H1 (cell line): ENCODE measurements at regions not wholly inside any gene's neighbourhood (a gene's known extent, or its start where the extent isn't known, plus 50 kb on each side); places are given as distances from the start of the nearest gene placed in this dataset.

ENCODE experiments used
- CTCF ChIA-PET: fragments of 300-600 bp; sonication (Branson Sonifier 250); formaldehyde crosslinking; loops from one replicate; lab custom pipeline; 2021; ENCODE audit not compliant: partially characterized antibody; lab: Charles Lee
- POLR2A ChIA-PET: fragments of 300-600 bp; sonication (Branson Sonifier 250); formaldehyde crosslinking; loops from one replicate; lab custom pipeline; 2021; ENCODE audit warnings: inconsistent platforms; ENCODE audit not compliant: partially characterized antibody; lab: Charles Lee
- DNase-seq, 2 experiments: peaks; one replicate each; pipeline versions ENCODE4 v3.0.0 to v3.0.0-alpha.2; 2010 to 2022; ENCODE audit warnings: low spot score in 2 of 2, low read depth in 1 of 2, mixed read lengths in 1 of 2
- FAIRE-seq: peaks from 2 replicates; lab custom pipeline; 2011; peaks lifted over from hg19 to GRCh38; lab: Jason Lieb, UNC
- H2AFZ ChIP-seq: 2 replicates; pipeline ENCODE4 v1.8.1; 2012; ENCODE audit warnings: low read length, inconsistent platforms
- H2AK5ac ChIP-seq: 2 replicates; pipeline ENCODE4 v1.6.1; 2013; ENCODE audit warnings: low read depth, low read length
- H2BK120ac ChIP-seq: replicated peaks from 2 replicates; pipeline ENCODE3; 2013; ENCODE audit warnings: low read depth, low read length, inconsistent platforms
- H2BK12ac ChIP-seq: 2 replicates; pipeline ENCODE4 v1.6.1; 2013; ENCODE audit warnings: low read depth, low read length
- H2BK15ac ChIP-seq: 2 replicates; pipeline ENCODE4 v1.6.1; 2013; ENCODE audit warnings: low read length
- H2BK20ac ChIP-seq: 2 replicates; pipeline ENCODE4 v1.6.1; 2013; ENCODE audit warnings: low read length
- H2BK5ac ChIP-seq: 2 replicates; pipeline ENCODE4 v1.6.1; 2013; ENCODE audit warnings: low read depth, low read length
- H3K14ac ChIP-seq: 2 replicates; pipeline ENCODE4 v1.6.1; 2013; ENCODE audit warnings: inconsistent platforms; ENCODE audit not compliant: insufficient read length
- H3K18ac ChIP-seq: 2 replicates; pipeline ENCODE4 v1.6.1; 2013; ENCODE audit warnings: low read length; ENCODE audit errors: extremely low read depth
- H3K23ac ChIP-seq: 2 replicates; pipeline ENCODE4 v1.6.1; 2013; ENCODE audit warnings: inconsistent platforms; ENCODE audit not compliant: insufficient read length
- H3K23me2 ChIP-seq: 2 replicates; pipeline ENCODE4 v1.6.1; 2013; ENCODE audit warnings: low read depth, low read length
- H3K27ac ChIP-seq: 2 replicates; pipeline ENCODE4 v1.6.1; 2011; ENCODE audit warnings: low read depth, low read length, inconsistent platforms
- H3K27me3 ChIP-seq, 4 experiments: replicated peaks in 1 of 4; 1 replicate in 1 of 4; 2 replicates in 3 of 4; pipeline versions ENCODE4 v1.6.1 to v1.8.1; 2011 to 2013; ENCODE audit warnings: low read length in 3 of 4, mild to moderate bottlenecking in 3 of 4, inconsistent platforms in 2 of 4, mixed read lengths in 2 of 4, moderate library complexity in 1 of 4; ENCODE audit not compliant: control insufficient read depth in 3 of 4, insufficient read depth in 3 of 4; ENCODE audit errors: extremely low read depth in 1 of 4
- H3K36me3 ChIP-seq, 4 experiments: 2 replicates each; pipeline versions ENCODE4 v1.6.1 to v1.8.1; 2011 to 2013; ENCODE audit warnings: mild to moderate bottlenecking in 4 of 4, low read length in 3 of 4, moderate library complexity in 2 of 4, control low read depth in 1 of 4, inconsistent platforms in 1 of 4; ENCODE audit not compliant: insufficient read depth in 4 of 4, control insufficient read depth in 2 of 4
- H3K4ac ChIP-seq: replicated peaks from 2 replicates; pipeline ENCODE3; 2013; ENCODE audit warnings: low read length, low read depth, mixed read lengths, inconsistent platforms; ENCODE audit not compliant: insufficient read length
- H3K4me1 ChIP-seq, 4 experiments: replicated peaks in 1 of 4; 1 replicate in 1 of 4; 2 replicates in 3 of 4; pipeline versions ENCODE4 v1.6.1 to v1.8.1; 2011 to 2013; ENCODE audit warnings: low read length in 3 of 4, inconsistent platforms in 2 of 4, mixed read lengths in 1 of 4; ENCODE audit not compliant: insufficient read depth in 4 of 4, control insufficient read depth in 3 of 4
- H3K4me2 ChIP-seq, 2 experiments: 2 replicates each; pipeline versions ENCODE4 v1.6.1 to v1.8.1; 2011 to 2013; ENCODE audit warnings: low read depth in 2 of 2, low read length in 2 of 2, control low read depth in 1 of 2, inconsistent platforms in 1 of 2, mild to moderate bottlenecking in 1 of 2; ENCODE audit not compliant: insufficient read depth in 1 of 2
- H3K4me3 ChIP-seq, 4 experiments: fragments of 200-600, 300-600 bp in 1 of 4; sonication (generic), shearing (Covaris generic), sonication (Bioruptor Twin) in 1 of 4; 2 replicates each; pipeline versions ENCODE4 v1.5.1 to v1.8.1; 2011 to 2016; ENCODE audit warnings: low read length in 4 of 4, low read depth in 3 of 4, control low read depth in 2 of 4, inconsistent platforms in 2 of 4, mild to moderate bottlenecking in 2 of 4, mixed read lengths in 1 of 4, moderate library complexity in 1 of 4; ENCODE audit not compliant: insufficient read depth in 2 of 4; ENCODE audit errors: extremely low read depth in 1 of 4
- H3K56ac ChIP-seq: replicated peaks from 2 replicates; pipeline ENCODE3; 2013; ENCODE audit warnings: low read depth, mild to moderate bottlenecking, mixed read lengths, low read length, inconsistent platforms; ENCODE audit not compliant: insufficient read length
- H3K79me1 ChIP-seq: 2 replicates; pipeline ENCODE4 v1.6.1; 2013; ENCODE audit warnings: low read depth, low read length, control low read depth
- H3K79me2 ChIP-seq, 2 experiments: 2 replicates each; pipeline versions ENCODE4 v1.6.1 to v1.8.1; 2012 to 2013; ENCODE audit warnings: low read length in 2 of 2, mild to moderate bottlenecking in 2 of 2, inconsistent platforms in 1 of 2; ENCODE audit not compliant: insufficient read depth in 2 of 2, control insufficient read depth in 1 of 2
- H3K9ac ChIP-seq, 4 experiments: replicated peaks in 1 of 4; 1 replicate in 1 of 4; 2 replicates in 3 of 4; pipeline versions ENCODE4 v1.6.1 to v1.8.1; 2011 to 2013; ENCODE audit warnings: low read depth in 3 of 4, low read length in 3 of 4, control low read depth in 2 of 4, mild to moderate bottlenecking in 2 of 4, moderate library complexity in 2 of 4, inconsistent platforms in 1 of 4; ENCODE audit errors: extremely low read depth in 1 of 4
- H3K9me3 ChIP-seq, 2 experiments: 2 replicates each; pipeline versions ENCODE4 v1.6.1 to v1.8.1; 2012 to 2013; ENCODE audit warnings: mild to moderate bottlenecking in 2 of 2, moderate library complexity in 2 of 2, control low read depth in 1 of 2, inconsistent platforms in 1 of 2, low read depth in 1 of 2, low read length in 1 of 2, mixed read lengths in 1 of 2; ENCODE audit not compliant: insufficient read depth in 2 of 2
- H4K20me1 ChIP-seq, 2 experiments: replicated peaks in 1 of 2; 2 replicates each; pipeline versions ENCODE3 to v1.8.1; 2011 to 2013; ENCODE audit warnings: inconsistent platforms in 2 of 2, low read length in 2 of 2, mild to moderate bottlenecking in 1 of 2; ENCODE audit not compliant: insufficient read depth in 2 of 2, control insufficient read depth in 1 of 2
- H4K5ac ChIP-seq: 2 replicates; pipeline ENCODE4 v1.6.1; 2013; ENCODE audit warnings: low read length, low read depth, mixed read lengths, inconsistent platforms; ENCODE audit not compliant: insufficient read length
- H4K8ac ChIP-seq: 2 replicates; pipeline ENCODE4 v1.8.0; 2013; ENCODE audit warnings: mild to moderate bottlenecking, moderate library complexity, low read length, inconsistent platforms; ENCODE audit not compliant: insufficient read depth; ENCODE audit errors: extremely low read depth
- H4K91ac ChIP-seq: replicated peaks from 2 replicates; pipeline ENCODE3; 2013; ENCODE audit warnings: low read length, mixed read lengths, inconsistent platforms; ENCODE audit not compliant: insufficient read length
- EGR1 ChIP-seq: IDR thresholded peaks from 2 replicates; pipeline ENCODE4 v1.6.1; 2011; ENCODE audit warnings: low read depth, low read length, borderline replicate concordance
- GTF2F1 ChIP-seq: IDR thresholded peaks from 2 replicates; pipeline ENCODE4 v1.6.1; 2012; ENCODE audit warnings: low read depth, low read length, improper control_type of control experiment, borderline replicate concordance
- TAF1 ChIP-seq: IDR thresholded peaks from 2 replicates; pipeline ENCODE4 v1.6.1; 2011; ENCODE audit warnings: mild to moderate bottlenecking, low read depth, low read length
- WGBS, 2 experiments: shearing (Covaris generic) in 1 of 2; methylation state at CpG; one replicate each; pipeline versions ENCODE4 v1.1.6 to v1.1.7; 2013 to 2015; ENCODE audit warnings: low lambda C conversion rate in 2 of 2, mixed read lengths in 2 of 2, inconsistent platforms in 1 of 2, low coverage in 1 of 2, missing lambda C conversion rate in 1 of 2; ENCODE audit not compliant: insufficient replicate concordance in 2 of 2, insufficient coverage in 1 of 2, insufficient read length in 1 of 2; ENCODE audit errors: extremely low coverage in 1 of 2, missing lambda C conversion rate in 1 of 2; 5-methylcytosine and 5-hydroxymethylcytosine counted together

DNA sequence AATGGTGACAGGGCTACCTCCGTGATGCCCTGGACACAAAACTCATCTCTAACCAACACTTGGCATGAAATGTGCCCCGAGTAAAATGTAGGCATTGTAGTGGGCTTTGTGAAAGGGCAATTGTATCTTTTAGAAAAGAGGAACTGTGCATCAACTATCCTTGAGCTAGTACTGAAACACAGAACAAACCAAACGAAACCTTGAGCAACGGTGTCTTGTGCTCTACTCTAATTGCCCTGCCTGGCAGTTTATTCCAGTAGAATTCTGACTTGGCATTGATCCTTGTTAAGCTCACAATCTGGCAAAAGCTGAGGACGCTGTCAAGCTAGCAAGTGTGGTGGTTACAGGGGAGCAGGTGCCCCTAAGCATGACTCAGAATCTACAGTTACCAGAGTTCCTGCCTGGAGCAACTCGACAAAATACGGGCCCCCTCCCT is 707.1 kb upstream of the SPRY2 start:
- FAIRE-seq (no peak), DNase-seq (no peak)
- Histone ChIP-seq H2BK20ac (no peak overlapping the region), H2AK5ac (no peak overlapping the region), H2BK5ac (no peak overlapping the region), H3K27ac (no peak overlapping the region), H3K18ac (no peak overlapping the region), H2BK12ac (no peak overlapping the region), H3K79me1 (no peaks in the 10 kb centered on the region), H3K4me3 (no peak overlapping the region), H2AFZ (no peak overlapping the region), H4K8ac (no peak overlapping the region), H3K9me3 (no peaks in the 10 kb centered on the region), H3K9ac (no peak overlapping the region), H3K79me2 (no peaks in the 10 kb centered on the region), H3K27me3 (no peaks in the 10 kb centered on the region), H4K5ac (no peak overlapping the region), H2BK120ac (no peak overlapping the region), H3K56ac (no peak overlapping the region), H4K91ac (no peak overlapping the region), H3K23ac (no peak overlapping the region), H3K23me2 (no peaks in the 10 kb centered on the region), H3K14ac (no peak overlapping the region), H3K36me3 (no peaks in the 10 kb centered on the region), H3K4me1 (no peaks in the 10 kb centered on the region), H4K20me1 (no peaks in the 10 kb centered on the region), H3K4me2 (no peak overlapping the region), H2BK15ac (no peak overlapping the region), H3K4ac (no peak overlapping the region)
- POLR2A ChIA-PET: no interaction called here
- 85% methylated on average over 7 of the region's 7 CpGs; no CpG with 5 or more reads in 1 of the 2 experiments for WGBS, 2 experiments
- CTCF ChIA-PET: interaction anchor here (1.1 kb wide), 1 partner anchor 14 kb away, joined by 4 read pairs; no protein-coding TSS in a partner anchor
- TF ChIP-seq EGR1 (no peak), GTF2F1 (no peak), TAF1 (no peak)
